Lung (tissue), 11 donors: ENCODE measurements at regions not wholly inside any gene's neighbourhood (a gene's known extent, or its start where the extent isn't known, plus 50 kb on each side); places are given as distances from the start of the nearest gene placed in this dataset.

Experiments
- ATAC-seq: fragments of 200-7000 bp; cut with Tn5 transposase; one replicate; pipeline ENCODE4 v1.9.1; 2020; ENCODE audit warnings: moderate number of reproducible peaks; ENCODE audit not compliant: insufficient read depth, low FRiP score
- DNase-seq, 3 donors: peaks; one replicate each; pipeline ENCODE4 v3.0.0-alpha.2; 2013 to 2017
- H3K27ac ChIP-seq, 2 donors: one replicate each; pipeline ENCODE4 v1.5.1; 2013; ENCODE audit warnings: mild to moderate bottlenecking in 2 of 2, moderate library complexity in 2 of 2, control low read depth in 1 of 2, inconsistent platforms in 1 of 2, low read depth in 1 of 2, low read length in 1 of 2
- H3K27me3 ChIP-seq, 3 donors: one replicate each; pipeline ENCODE4 v1.5.1; 2013; ENCODE audit warnings: low read length in 2 of 3; ENCODE audit not compliant: control insufficient read depth in 3 of 3, insufficient read depth in 3 of 3
- H3K36me3 ChIP-seq, 4 donors: one replicate each; pipeline ENCODE4 v1.5.1; 2013; ENCODE audit warnings: low read length in 4 of 4, mild to moderate bottlenecking in 1 of 4, moderate library complexity in 1 of 4; ENCODE audit not compliant: control insufficient read depth in 4 of 4, insufficient read depth in 4 of 4
- H3K4me1 ChIP-seq, 5 donors: one replicate each; pipeline ENCODE4 v1.5.1; 2013; ENCODE audit warnings: low read length in 5 of 5, mild to moderate bottlenecking in 2 of 5, moderate library complexity in 1 of 5; ENCODE audit not compliant: control insufficient read depth in 5 of 5, insufficient read depth in 5 of 5
- H3K4me3 ChIP-seq: one replicate; pipeline ENCODE4 v1.5.1; 2013; ENCODE audit warnings: mild to moderate bottlenecking, control low read depth, moderate library complexity
- H3K9ac ChIP-seq, 2 donors: one replicate each; pipeline ENCODE4 v1.5.1; 2013; ENCODE audit warnings: low read length in 2 of 2, control low read depth in 1 of 2; ENCODE audit not compliant: insufficient read depth in 1 of 2
- H3K9me3 ChIP-seq, 4 donors: one replicate each; pipeline ENCODE4 v1.5.1; 2013; ENCODE audit warnings: low read length in 3 of 4, mild to moderate bottlenecking in 1 of 4, moderate library complexity in 1 of 4; ENCODE audit not compliant: control insufficient read depth in 4 of 4, insufficient read depth in 3 of 4
- CTCF ChIP-seq: IDR thresholded peaks from 2 replicates; pipeline ENCODE4 v1.5.1; 2012; ENCODE audit warnings: mild to moderate bottlenecking; ENCODE audit errors: control extremely low read depth, extremely low read depth
- WGBS, 2 donors: extraction: QIAGEN DNeasy Blood & Tissue Kit; methylation state at CpG; one replicate each; pipeline ENCODE4 v1.1.7; 2013; 5-methylcytosine and 5-hydroxymethylcytosine counted together
- donor health status: control.
- donor health status: control.
- donor health status: Bipolar disorder and iron deficiency.
- donor health status: healthy.
- donor health status: DM: yes; HTN: yes; CAD: no.

- Histone ChIP-seq H3K27ac (no peak overlapping the region), H3K36me3 (no peaks in the 10 kb centered on the region), H3K27me3 (peaks cover 0 to 9% (median 8%) of the 10 kb centered on the region in 3 donors), H3K9ac (no peak overlapping the region), H3K4me3 (no peak overlapping the region), H3K9me3 (peaks cover 0 to 2% (median 0%) of the 10 kb centered on the region in 4 donors), H3K4me1 (peaks cover 0 to 17% (median 0%) of the 10 kb centered on the region in 5 donors)
- 80 to 86% methylated on average over 5 of the region's 5 CpGs for WGBS, 2 donors
- ATAC-seq (no peak), DNase-seq (no peak)
- no peak for TF ChIP-seq CTCF
Measured at GRCh38 chr7:45238806-45239205, 81.2 kb downstream of the RAMP3 start.

- 51 to 61% methylated on average over 6 of the region's 6 CpGs for WGBS, 2 donors
- Histone ChIP-seq H3K27ac (peak overlapping the region; percentile 24 to 81), H3K4me3 (no peak overlapping the region), H3K9me3 (peaks cover 0 to 2% (median 0%) of the 10 kb centered on the region in 4 donors), H3K27me3 (peaks cover 0 to 9% (median 8%) of the 10 kb centered on the region in 3 donors), H3K9ac (no peak overlapping the region), H3K4me1 (peaks cover 0 to 17% (median 0%) of the 10 kb centered on the region in 5 donors), H3K36me3 (no peaks in the 10 kb centered on the region)
- ATAC-seq (no peak), DNase-seq (no peak)
- TF ChIP-seq CTCF: no peak
Measured at GRCh38 chr7:45239486-45239885, 81.9 kb downstream of the RAMP3 start.

GRCh38 chr7:45240273-45240771 is 82.7 kb downstream of the RAMP3 start:
- Histone ChIP-seq H3K9me3 (peaks cover 0 to 2% (median 0%) of the 10 kb centered on the region in 4 donors), H3K9ac (no peak overlapping the region), H3K27me3 (peaks cover 0 to 9% (median 5%) of the 10 kb centered on the region in 3 donors), H3K4me3 (no peak overlapping the region), H3K36me3 (no peaks in the 10 kb centered on the region), H3K27ac (peak overlapping the region in 1 of 2 donors; percentile 25), H3K4me1 (peaks cover 0 to 17% (median 0%) of the 10 kb centered on the region in 5 donors)
- WGBS, 2 donors: 49 to 65% methylated on average over 7 of the region's 7 CpGs
- ATAC-seq (no peak), DNase-seq (no peak)
- TF ChIP-seq CTCF: no peak

GRCh38 chr7:45240926-45241325 is 83.3 kb downstream of the RAMP3 start:
- Histone ChIP-seq H3K4me1 (peaks cover 0 to 19% (median 0%) of the 10 kb centered on the region in 5 donors), H3K9ac (no peak overlapping the region), H3K27me3 (peaks cover 0 to 11% (median 5%) of the 10 kb centered on the region in 3 donors), H3K27ac (peak overlapping the region; percentile 25 to 76), H3K4me3 (no peak overlapping the region), H3K36me3 (no peaks in the 10 kb centered on the region), H3K9me3 (peaks cover 0 to 3% (median 0%) of the 10 kb centered on the region in 4 donors)
- WGBS, 2 donors: 80 to 90% methylated on average over 4 of the region's 4 CpGs
- no peak for TF ChIP-seq CTCF
- peak; percentile 9 for ATAC-seq
- no peak for DNase-seq
